ENCODE measurements at regions not wholly inside any gene's neighbourhood (a gene's known extent, or its start where the extent isn't known, plus 50 kb on each side); places are given as distances from the start of the nearest gene placed in this dataset.

GRCh38 chr13:40180776-40181175 is 485.7 kb downstream of the FOXO1 start:
- no peak for DNase-seq

DNA sequence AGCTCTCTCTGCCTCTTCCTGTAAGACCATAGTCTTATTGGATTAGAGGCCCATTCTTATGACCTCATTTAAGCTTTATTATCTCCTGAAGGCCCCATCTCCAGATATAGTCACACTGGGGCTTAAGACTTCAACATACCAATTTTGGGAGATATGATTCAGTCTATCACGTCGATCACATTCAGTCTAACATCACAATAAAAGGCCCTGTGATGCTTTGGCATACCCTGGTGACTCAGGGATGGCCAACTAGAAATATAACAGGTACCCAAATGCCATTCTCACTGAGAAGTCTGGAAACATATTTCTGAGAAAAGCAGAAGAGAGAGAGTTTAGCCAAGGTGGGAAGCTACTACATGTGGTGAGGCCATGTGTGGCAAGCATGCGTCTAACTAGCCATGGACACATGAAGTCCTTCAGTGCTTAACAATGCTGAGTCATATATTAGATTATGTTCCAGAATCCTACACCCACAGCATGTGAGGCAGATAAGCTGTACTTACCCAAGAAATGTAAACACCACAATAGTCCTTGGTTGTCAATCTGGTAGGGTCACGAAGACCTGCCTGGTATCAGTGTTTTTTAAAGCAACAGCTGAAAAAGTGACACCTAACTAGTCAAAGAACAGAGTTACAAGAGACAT is 485.1 kb downstream of the FOXO1 start:
- DNase-seq, result no peak

GRCh38 chr13:40182591-40182990 is 483.9 kb downstream of the FOXO1 start:
- no peak for DNase-seq

GRCh38 chr13:40185414-40185813 is 481.0 kb downstream of the FOXO1 start:
- DNase-seq, result no peak

DNA sequence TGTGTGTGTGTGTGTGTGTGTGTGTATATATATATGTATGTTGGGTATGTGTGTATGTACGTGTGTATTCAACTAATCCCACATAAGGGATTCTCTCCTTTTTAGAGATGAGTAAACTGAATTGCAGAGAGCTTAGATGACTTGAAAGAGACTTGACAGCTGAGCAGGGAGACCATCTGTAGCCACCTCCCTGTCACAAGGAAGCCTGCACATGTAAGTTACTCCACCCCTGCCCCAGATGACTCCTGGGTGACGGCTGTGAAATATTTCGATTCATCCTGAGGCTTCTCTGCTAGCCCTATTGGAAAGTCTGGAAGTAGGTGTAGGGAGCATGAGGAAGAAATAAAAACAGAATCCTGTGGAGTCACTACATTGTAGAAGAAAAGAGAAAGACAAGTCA is 480.4 kb downstream of the FOXO1 start:
- DNase-seq, result no peak

DNA sequence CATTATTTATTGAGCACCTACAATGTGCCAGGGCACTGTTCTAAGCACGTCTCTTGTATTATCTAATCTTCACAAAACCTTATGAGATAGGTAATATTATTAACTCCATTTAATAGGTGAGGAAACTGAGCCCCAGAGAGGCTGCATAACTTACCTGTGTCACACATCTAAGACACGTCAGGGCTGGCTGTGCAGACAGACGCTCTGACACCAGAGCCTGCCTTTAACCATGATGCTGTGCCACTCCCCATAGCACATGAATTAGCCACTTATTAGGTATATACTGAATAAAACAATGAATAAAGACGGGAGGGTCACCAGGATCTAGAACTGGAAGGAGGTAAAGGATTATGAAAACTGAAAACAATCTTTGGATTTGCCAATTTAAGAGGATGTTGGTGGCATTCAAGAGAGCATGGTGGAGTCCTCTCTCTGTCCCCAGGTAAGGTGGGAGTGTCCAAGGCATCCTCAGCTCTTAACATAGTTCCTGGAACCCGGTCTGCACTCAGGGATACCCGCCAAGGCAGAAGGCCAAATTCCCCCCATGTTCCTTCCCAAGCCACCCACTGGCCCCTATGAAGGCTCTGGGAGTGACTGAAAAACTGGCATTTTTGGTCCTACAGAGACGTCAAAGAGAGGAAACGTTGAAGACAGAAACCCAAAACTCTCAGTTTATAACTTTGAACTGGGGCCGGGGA is 479.7 kb downstream of the FOXO1 start:
- no peak for DNase-seq

DNA sequence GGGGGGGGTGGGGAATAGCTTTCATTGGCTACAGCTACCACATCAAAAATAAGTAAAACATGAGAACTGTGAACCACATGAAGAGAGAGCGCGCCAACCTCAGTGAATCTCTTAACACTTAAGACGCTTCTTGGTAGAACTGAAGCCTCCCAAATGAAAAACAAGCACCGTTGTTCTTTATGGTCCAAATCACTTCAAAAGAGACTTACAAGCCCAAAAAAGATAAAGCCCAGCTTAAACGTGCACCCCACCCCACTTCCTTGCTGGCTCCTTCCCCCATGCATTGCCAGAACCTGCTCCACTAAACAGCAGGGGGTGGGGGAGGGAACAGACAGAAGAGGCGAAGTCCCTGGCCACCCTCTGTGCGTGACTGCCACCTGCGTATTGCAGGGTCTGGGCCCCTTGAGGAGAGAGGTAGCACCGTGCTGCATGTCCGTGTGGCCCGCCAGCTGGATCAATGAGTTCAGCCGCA is 479.1 kb downstream of the FOXO1 start:
- no peak for DNase-seq

GRCh38 chr13:40187841-40188591 is 478.4 kb downstream of the FOXO1 start:
- DNase-seq, result no peak

- DNase-seq, result no peak
Measured at GRCh38 chr13:40189426-40189825, 477.0 kb downstream of the FOXO1 start.

GRCh38 chr13:40189898-40190630 is 476.4 kb downstream of the FOXO1 start:
- DNase-seq, result no peak

GRCh38 chr13:40190641-40191100 is 475.8 kb downstream of the FOXO1 start:
- no peak for DNase-seq

GRCh38 chr13:40191186-40191980 is 475.1 kb downstream of the FOXO1 start:
- no peak for DNase-seq

DNA sequence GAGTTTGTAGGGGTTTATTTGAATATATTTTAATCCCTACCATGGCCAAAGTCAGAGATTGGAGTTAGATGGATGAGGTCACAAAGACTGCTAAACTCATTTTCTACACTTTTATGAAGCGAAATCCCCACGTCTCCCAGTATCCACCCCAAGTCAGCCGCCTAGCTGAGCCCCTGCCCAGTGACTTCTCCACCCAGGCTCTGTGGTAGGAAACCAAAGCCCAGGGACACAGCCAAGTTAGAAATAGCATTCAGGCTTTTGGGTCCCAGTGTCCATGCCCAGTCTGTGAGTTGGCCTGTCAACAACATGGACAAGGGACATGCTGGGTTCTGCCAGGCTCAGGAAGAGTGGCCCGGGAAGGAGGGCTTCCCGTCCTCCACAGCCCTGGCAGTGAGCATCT is 474.0 kb downstream of the FOXO1 start:
- no peak for DNase-seq

GRCh38 chr13:40192858-40193257 is 473.6 kb downstream of the FOXO1 start:
- DNase-seq, result no peak

DNA sequence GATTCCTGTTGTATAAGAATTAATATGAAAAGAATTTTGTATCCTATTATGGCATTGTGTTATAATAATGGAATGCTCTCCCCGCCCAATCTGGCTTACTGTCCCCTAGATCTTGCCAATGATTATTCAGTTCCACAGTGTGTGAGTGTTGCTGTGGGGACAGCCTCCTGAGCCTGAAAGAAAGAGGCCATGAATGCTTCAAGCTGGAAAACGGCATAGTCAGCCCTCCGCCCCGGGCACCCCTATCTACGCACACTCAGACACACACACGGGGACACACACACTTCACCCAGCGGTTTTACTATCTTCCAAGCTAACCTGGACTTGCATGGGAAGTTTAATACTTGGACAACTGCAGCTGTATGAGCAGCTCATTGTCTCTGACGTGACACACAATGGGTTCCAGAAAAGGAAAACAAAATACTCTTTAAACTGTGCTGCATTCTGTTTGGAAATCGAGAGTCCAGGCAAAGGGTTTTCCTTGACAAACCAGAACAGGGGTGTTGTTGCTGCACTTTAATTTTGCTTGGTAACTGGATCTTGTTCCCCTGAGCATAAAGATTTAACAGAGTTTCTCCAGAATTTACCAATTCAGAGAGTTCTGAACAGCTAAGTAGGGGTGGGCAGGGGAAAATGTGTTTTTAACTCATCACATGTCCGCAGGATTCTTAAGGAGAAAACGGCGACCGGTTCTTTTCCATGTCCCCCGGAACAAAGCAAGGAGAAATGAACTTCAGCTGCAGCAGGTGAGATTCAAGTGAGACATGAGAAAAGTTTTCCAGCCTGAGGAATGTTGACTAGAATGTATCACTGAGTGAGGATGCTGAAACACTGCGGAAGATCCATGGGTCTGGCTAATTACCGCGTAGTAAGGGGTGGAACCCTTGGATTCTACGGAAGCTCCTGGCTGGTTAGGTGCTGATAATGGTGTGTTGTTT is 472.9 kb downstream of the FOXO1 start:
- DNase-seq, result no peak

DNA sequence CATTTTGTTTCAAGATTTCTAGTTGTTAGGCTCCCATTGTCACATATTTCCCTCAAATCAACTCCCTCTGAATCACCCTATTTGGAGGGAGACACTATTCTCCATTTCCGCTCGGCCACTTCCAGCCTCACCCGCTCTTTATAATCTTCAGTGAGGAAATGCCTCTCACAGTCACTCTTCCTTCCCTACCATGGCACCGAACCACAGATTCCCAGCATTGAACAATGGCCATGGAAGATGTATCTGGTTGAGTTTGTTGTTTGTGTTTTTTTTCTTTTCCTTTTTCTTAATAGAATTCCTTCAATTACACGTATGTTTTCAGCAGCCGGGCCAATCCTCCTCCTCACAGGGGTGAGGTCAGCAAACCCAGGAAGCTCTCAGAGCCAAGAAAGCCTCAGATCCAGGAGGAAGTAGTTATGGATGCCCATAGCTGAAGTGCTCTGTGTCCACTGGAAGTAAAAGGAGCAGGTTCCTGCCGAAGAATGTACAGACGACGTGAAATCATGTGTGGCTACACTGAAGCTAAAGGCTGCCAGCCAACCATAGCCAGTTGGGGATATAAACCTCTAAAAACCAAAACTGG is 472.1 kb downstream of the FOXO1 start:
- DNase-seq, result no peak

GRCh38 chr13:40197049-40197448 is 469.4 kb downstream of the FOXO1 start:
- no peak for DNase-seq

- no peak for DNase-seq
Measured at GRCh38 chr13:40197936-40198595, 468.4 kb downstream of the FOXO1 start.

DNA sequence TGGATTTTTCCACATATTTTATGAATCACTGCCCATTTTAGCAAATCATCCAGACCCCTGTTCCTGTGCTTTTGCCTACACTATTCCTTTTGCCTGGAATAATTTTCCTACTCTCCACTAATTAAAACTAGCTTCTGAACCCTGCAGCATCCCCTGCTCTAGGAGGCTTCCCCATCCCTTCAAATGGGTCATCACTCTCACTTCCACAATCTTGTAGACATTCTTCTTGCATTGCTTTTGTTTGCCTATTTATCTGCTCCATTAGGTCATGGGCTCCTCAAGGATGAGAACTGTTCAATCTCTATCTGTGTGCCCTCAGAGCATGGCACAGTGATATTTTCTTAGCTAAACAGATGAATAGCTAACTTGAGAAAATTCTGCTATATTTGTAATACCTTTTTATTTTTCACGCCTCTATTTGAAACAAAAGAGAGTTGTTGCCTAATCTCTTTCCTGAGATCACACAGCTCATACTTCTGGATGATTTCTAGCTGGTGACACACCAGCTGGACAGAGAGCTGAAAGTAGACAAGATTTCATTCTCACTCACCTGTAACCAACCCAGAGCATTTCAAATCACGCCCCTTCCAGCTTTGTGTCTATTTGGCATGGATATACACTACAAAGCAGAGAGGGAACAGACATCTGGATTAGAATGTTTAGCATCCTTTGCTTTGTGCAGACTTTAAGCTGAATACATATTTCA is 466.0 kb downstream of the FOXO1 start:
- DNase-seq, result no peak
